GM18505 (cell line): ENCODE measurements at regions not wholly inside any gene's neighbourhood (a gene's known extent, or its start where the extent isn't known, plus 50 kb on each side); places are given as distances from the start of the nearest gene placed in this dataset.

ENCODE experiments used
- ATAC-seq: cut with Tn5 transposase; IDR thresholded peaks from one replicate; pipeline ENCODE4 v1.9.1; 2021; ENCODE audit not compliant: unreplicated experiment
- POLR2A ChIP-seq: IDR thresholded peaks from 4 replicates; pipeline ENCODE4 v1.6.1; 2011; ENCODE audit warnings: borderline replicate concordance; ENCODE audit not compliant: insufficient read depth, insufficient read length; ENCODE audit errors: extremely low read depth

- ATAC-seq = no peak
- TF ChIP-seq POLR2A = no peak
These were observed 291.8 kb downstream of the SOX9 start for GRCh38 chr17:72412650-72413076.

- no peak for TF ChIP-seq POLR2A
- ATAC-seq = no peak
These were observed 292.5 kb downstream of the SOX9 start for GRCh38 chr17:72413077-72414031.

GRCh38 chr17:72414032-72414396, 293.2 kb downstream of the SOX9 start:
- TF ChIP-seq POLR2A = no peak
- ATAC-seq = no peak

GRCh38 chr17:72414967-72415853, 294.4 kb downstream of the SOX9 start:
- ATAC-seq = no peak
- TF ChIP-seq POLR2A = no peak

- no peak for ATAC-seq
- no peak for TF ChIP-seq POLR2A
These were observed 295.3 kb downstream of the SOX9 start for GRCh38 chr17:72416054-72416675.

GRCh38 chr17:72416905-72417304, 296.1 kb downstream of the SOX9 start:
- no peak for ATAC-seq
- TF ChIP-seq POLR2A = no peak

GRCh38 chr17:72417627-72418026, 296.8 kb downstream of the SOX9 start:
- TF ChIP-seq POLR2A = no peak
- no peak for ATAC-seq

GRCh38 chr17:72419866-72420774, 299.3 kb downstream of the SOX9 start:
- peak; percentile 39 for TF ChIP-seq POLR2A
- ATAC-seq = peak; percentile 37

GRCh38 chr17:72420775-72421127, 299.9 kb downstream of the SOX9 start:
- TF ChIP-seq POLR2A = no peak
- ATAC-seq = no peak

GRCh38 chr17:72421128-72422092, 300.6 kb downstream of the SOX9 start:
- ATAC-seq = peak; percentile 50
- TF ChIP-seq POLR2A = peak; percentile 28

- TF ChIP-seq POLR2A = no peak
- ATAC-seq = no peak
These were observed 301.3 kb downstream of the SOX9 start for GRCh38 chr17:72422204-72422504.
